T-cell (primary cell): ENCODE measurements at regions not wholly inside any gene's neighbourhood (a gene's known extent, or its start where the extent isn't known, plus 50 kb on each side); places are given as distances from the start of the nearest gene placed in this dataset.

Experiments used
- ATAC-seq, 4 experiments: fragments of 200-7000 bp in 3 of 4; fragments of 150-1000 bp in 1 of 4; cut with Tn5 transposase; replicated peaks in 1 of 4; 1 replicate in 3 of 4; 2 replicates in 1 of 4; pipeline ENCODE4 v1.10.0; 2021; ENCODE audit warnings: moderate library complexity in 3 of 4, mild to moderate bottlenecking in 2 of 4, moderate number of reproducible peaks in 1 of 4
- CTCF ChIA-PET, 2 donors: fragments of 300-600 bp; sonication (Branson Sonifier 250); formaldehyde crosslinking; loops; one replicate each; lab custom pipeline; 2022; ENCODE audit warnings: antibody characterized with exemption in 2 of 2; lab: Charles Lee
- POLR2A ChIA-PET, 2 donors: fragments of 300-600 bp; sonication (Branson Sonifier 250); formaldehyde crosslinking; loops; one replicate each; lab custom pipeline; 2022; ENCODE audit warnings: antibody characterized with exemption in 2 of 2; lab: Charles Lee
- DNase-seq, 35 experiments: peaks; one replicate each; pipeline versions ENCODE4 v3.0.0 to v3.0.0-alpha.2; 2013 to 2023
- H3K27ac ChIP-seq: one replicate; pipeline ENCODE4 v1.5.1; 2013; ENCODE audit warnings: low read length
- H3K27me3 ChIP-seq, 2 experiments: replicated peaks in 1 of 2; 1 replicate in 1 of 2; 2 replicates in 1 of 2; pipeline versions ENCODE4 v1.6.1 to v1.7.0; 2013; ENCODE audit warnings: low read length in 1 of 2, mixed read lengths in 1 of 2; ENCODE audit not compliant: control insufficient read depth in 2 of 2, insufficient read depth in 2 of 2; ENCODE audit errors: extremely low read depth in 1 of 2
- H3K36me3 ChIP-seq, 2 donors: 1 replicate in 1 of 2; 2 replicates in 1 of 2; pipeline versions ENCODE4 v1.6.1 to v1.7.0; 2013; ENCODE audit warnings: low read length in 1 of 2; ENCODE audit not compliant: control insufficient read depth in 2 of 2, insufficient read depth in 1 of 2; ENCODE audit errors: extremely low read depth in 1 of 2
- H3K4me1 ChIP-seq, 2 experiments: 1 replicate in 1 of 2; 2 replicates in 1 of 2; pipeline versions ENCODE4 v1.6.1 to v1.7.0; 2013; ENCODE audit warnings: low read length in 2 of 2, mixed read lengths in 1 of 2; ENCODE audit not compliant: insufficient read depth in 2 of 2, control insufficient read depth in 1 of 2; ENCODE audit errors: extremely low read depth in 1 of 2
- H3K4me3 ChIP-seq, 2 donors: 1 replicate in 1 of 2; 2 replicates in 1 of 2; pipeline versions ENCODE4 v1.5.1 to v1.7.0; 2013; ENCODE audit warnings: mild to moderate bottlenecking in 2 of 2, low read length in 1 of 2, moderate library complexity in 1 of 2; ENCODE audit not compliant: control insufficient read depth in 1 of 2; ENCODE audit errors: extremely low read depth in 1 of 2
- H3K9me3 ChIP-seq: 2 replicates; pipeline ENCODE4 v1.7.0; 2013
- H3K27ac Mint-ChIP-seq, 2 donors: one replicate each; pipeline ENCODE4 v1.8.0; 2020 to 2021; ENCODE audit warnings: mild to moderate bottlenecking in 2 of 2, mixed read lengths in 2 of 2
- H3K27me3 Mint-ChIP-seq, 2 donors: one replicate each; pipeline ENCODE4 v1.8.0; 2021 to 2022; ENCODE audit warnings: mixed read lengths in 2 of 2
- H3K36me3 Mint-ChIP-seq: one replicate; pipeline ENCODE4 v1.8.0; 2021; ENCODE audit warnings: mixed read lengths
- H3K4me1 Mint-ChIP-seq, 3 donors: one replicate each; pipeline ENCODE4 v1.8.0; 2020 to 2022; ENCODE audit warnings: mixed read lengths in 3 of 3, mild to moderate bottlenecking in 1 of 3
- H3K4me3 Mint-ChIP-seq, 3 donors: one replicate each; pipeline ENCODE4 v1.8.0; 2020 to 2022; ENCODE audit warnings: mild to moderate bottlenecking in 3 of 3, mixed read lengths in 3 of 3, moderate library complexity in 3 of 3
- H3K9me3 Mint-ChIP-seq, 3 donors: one replicate each; pipeline ENCODE4 v1.8.0; 2020 to 2022; ENCODE audit warnings: mixed read lengths in 3 of 3
- WGBS: methylation state at CpG from one replicate; pipeline ENCODE4 v1.1.5; 2013; ENCODE audit warnings: missing lambda C conversion rate; ENCODE audit not compliant: insufficient coverage; 5-methylcytosine and 5-hydroxymethylcytosine counted together

GRCh38 chr20:22791396-22791795, 207.0 kb upstream of the FOXA2 start:
- no peak overlapping the region for H3K27ac ChIP-seq
- Mint-ChIP-seq H3K4me3 (no peak overlapping the region), H3K36me3 (no peaks in the 10 kb centered on the region), H3K27me3 (peaks cover 0 to 9% of the 10 kb centered on the region in 2 donors), H3K4me1 (no peaks in the 10 kb centered on the region), H3K27ac (no peak overlapping the region), H3K9me3 (peaks cover under 1 to 12% (median 7%) of the 10 kb centered on the region in 3 donors)
- H3K36me3 ChIP-seq: no peaks in the 10 kb centered on the region
- no peak for DNase-seq
- ATAC-seq: no peak
- no peaks in the 10 kb centered on the region for H3K4me1 ChIP-seq
- 85% methylated on average over 3 of the region's 3 CpGs for WGBS
- no peak overlapping the region for H3K4me3 ChIP-seq
- no peaks in the 10 kb centered on the region for H3K9me3 ChIP-seq
- POLR2A ChIA-PET: no interaction called here
- peaks cover 0 to 2% of the 10 kb centered on the region in 2 experiments for H3K27me3 ChIP-seq
- CTCF ChIA-PET: no interaction called here

DNA sequence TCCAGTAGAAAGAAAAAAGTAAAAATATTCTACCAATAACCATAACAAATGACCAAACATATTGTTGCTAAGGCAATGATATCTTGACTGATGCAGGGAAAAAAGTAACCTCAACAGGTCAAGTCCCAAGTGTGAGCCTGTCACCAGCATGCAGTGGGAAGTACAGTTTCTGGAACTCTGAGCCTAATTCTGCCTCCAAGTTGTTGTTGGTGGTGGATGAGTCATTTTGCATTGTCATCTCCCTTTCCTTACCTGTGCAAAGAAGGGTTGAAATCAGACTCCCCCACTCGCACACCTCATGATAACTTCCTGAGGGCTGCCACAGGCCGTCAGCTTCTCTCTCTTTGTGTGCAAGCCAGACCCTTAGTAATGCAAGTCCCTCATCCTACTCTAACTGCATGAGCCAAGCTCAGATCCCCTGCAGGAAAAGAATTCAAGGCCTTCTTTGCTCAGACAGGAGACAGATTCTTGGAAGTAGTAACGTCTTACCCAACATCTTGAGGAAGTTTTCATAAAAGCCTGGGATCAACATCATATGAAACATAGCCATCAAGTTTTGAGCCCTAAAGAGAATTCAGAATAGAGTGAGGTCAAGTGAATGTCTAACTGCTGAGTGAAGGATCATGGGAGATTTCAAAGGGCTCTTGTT, 207.6 kb upstream of the FOXA2 start:
- no peak overlapping the region for H3K27ac ChIP-seq
- CTCF ChIA-PET: no interaction called here
- H3K4me1 ChIP-seq: no peaks in the 10 kb centered on the region
- POLR2A ChIA-PET: no interaction called here
- H3K9me3 ChIP-seq: no peaks in the 10 kb centered on the region
- no peaks in the 10 kb centered on the region for H3K36me3 ChIP-seq
- no peaks in the 10 kb centered on the region for H3K36me3 Mint-ChIP-seq
- peaks cover 1 to 12% (median 4%) of the 10 kb centered on the region in 3 donors for H3K9me3 Mint-ChIP-seq
- H3K27me3 Mint-ChIP-seq: peaks cover 0 to 6% of the 10 kb centered on the region in 2 donors
- ATAC-seq (no peak), DNase-seq (no peak)
- 33% methylated on average over 1 of the region's 3 CpGs for WGBS
- H3K4me3 ChIP-seq: no peak overlapping the region
- H3K27ac Mint-ChIP-seq: no peak overlapping the region
- H3K4me3 Mint-ChIP-seq: no peak overlapping the region
- H3K27me3 ChIP-seq: no peaks in the 10 kb centered on the region
- no peaks in the 10 kb centered on the region for H3K4me1 Mint-ChIP-seq

DNA sequence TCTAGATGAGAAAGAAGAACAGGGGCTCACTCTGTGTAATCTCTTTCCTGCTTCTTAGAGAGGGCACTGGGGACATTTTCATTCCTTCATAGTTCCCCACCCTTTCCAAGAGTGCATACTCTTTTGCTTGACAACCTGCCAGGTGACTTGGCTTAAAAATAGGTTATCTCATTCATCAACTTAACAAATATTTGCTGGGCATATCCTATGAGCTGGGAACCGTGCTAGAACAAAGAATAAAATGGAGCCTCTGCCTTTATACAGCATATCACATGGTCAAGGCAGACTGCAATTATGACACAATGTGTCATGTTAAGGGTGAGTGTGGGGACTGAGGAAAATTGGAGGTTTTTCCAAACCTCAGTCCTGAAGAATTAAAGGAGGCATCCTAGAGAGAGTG, 209.8 kb upstream of the FOXA2 start:
- H3K27ac Mint-ChIP-seq: no peak overlapping the region
- Histone ChIP-seq H3K9me3 (no peaks in the 10 kb centered on the region), H3K36me3 (no peaks in the 10 kb centered on the region), H3K4me1 (no peaks in the 10 kb centered on the region), H3K27me3 (no peaks in the 10 kb centered on the region), H3K4me3 (no peak overlapping the region), H3K27ac (no peak overlapping the region)
- H3K9me3 Mint-ChIP-seq: peaks cover 1 to 12% (median 8%) of the 10 kb centered on the region in 3 donors
- ChIA-PET POLR2A (no interaction called here), CTCF (no interaction called here)
- H3K4me3 Mint-ChIP-seq: no peak overlapping the region
- ATAC-seq (no peak), DNase-seq (no peak)
- H3K4me1 Mint-ChIP-seq: no peaks in the 10 kb centered on the region
- no peaks in the 10 kb centered on the region for H3K36me3 Mint-ChIP-seq
- H3K27me3 Mint-ChIP-seq: peaks cover 0 to 6% of the 10 kb centered on the region in 2 donors
- WGBS: no CpG with 5 or more reads among the region's 1 CpG

DNA sequence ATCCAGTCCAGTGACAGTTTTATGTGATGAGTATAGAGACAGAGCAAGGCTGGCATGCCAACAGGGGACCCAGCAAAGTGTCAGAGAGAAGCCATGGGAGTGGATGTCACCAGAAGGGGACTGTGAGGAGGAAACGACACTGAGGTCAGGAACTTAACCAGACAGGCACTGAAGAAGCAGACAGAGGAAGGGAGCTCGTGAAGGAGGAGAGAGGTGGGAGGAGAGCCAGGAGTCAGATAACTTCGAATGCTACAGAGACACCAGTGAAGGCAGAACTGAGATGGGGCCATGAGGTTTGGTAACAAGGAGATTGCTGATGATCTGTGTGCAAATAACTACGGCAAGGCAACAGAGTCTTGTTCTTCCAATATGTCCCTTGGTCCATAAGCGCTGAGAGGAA, 211.1 kb upstream of the FOXA2 start:
- peaks cover 1 to 12% (median 8%) of the 10 kb centered on the region in 3 donors for H3K9me3 Mint-ChIP-seq
- H3K4me3 Mint-ChIP-seq: no peak overlapping the region
- no peaks in the 10 kb centered on the region for H3K27me3 ChIP-seq
- DNase-seq (no peak), ATAC-seq (no peak)
- no peaks in the 10 kb centered on the region for H3K4me1 ChIP-seq
- ChIA-PET POLR2A (no interaction called here), CTCF (no interaction called here)
- 56% methylated on average over 5 of the region's 5 CpGs for WGBS
- no peaks in the 10 kb centered on the region for H3K36me3 ChIP-seq
- H3K27ac Mint-ChIP-seq: no peak overlapping the region
- no peak overlapping the region for H3K27ac ChIP-seq
- H3K36me3 Mint-ChIP-seq: no peaks in the 10 kb centered on the region
- H3K4me1 Mint-ChIP-seq: no peaks in the 10 kb centered on the region
- peaks cover 0 to 3% of the 10 kb centered on the region in 2 donors for H3K27me3 Mint-ChIP-seq
- no peaks in the 10 kb centered on the region for H3K9me3 ChIP-seq
- no peak overlapping the region for H3K4me3 ChIP-seq

DNA sequence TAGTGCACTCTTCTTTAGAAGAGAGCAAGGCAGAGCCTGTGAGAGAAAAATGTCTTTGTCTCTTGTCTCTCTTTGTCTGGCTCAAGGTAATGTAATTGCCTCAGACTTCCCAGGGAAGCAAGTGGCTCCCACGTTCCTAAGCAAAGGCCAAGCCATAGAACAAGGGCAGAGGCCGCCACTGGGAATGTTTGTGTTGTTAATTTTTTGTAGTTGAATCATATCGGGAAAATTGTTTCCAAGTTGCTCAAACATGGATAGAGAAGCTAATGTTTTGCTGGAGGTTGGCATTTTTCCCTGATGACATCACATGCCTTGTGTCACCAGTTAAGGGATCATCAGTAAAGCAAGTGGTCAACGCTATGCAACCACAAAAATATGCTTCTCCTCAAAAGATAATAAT, 211.5 kb upstream of the FOXA2 start:
- Mint-ChIP-seq H3K36me3 (no peaks in the 10 kb centered on the region), H3K4me3 (no peak overlapping the region), H3K4me1 (no peaks in the 10 kb centered on the region), H3K9me3 (peaks cover 1 to 12% (median 8%) of the 10 kb centered on the region in 3 donors), H3K27ac (no peak overlapping the region), H3K27me3 (peaks cover 0 to 3% of the 10 kb centered on the region in 2 donors)
- no peaks in the 10 kb centered on the region for H3K4me1 ChIP-seq
- no peak for ATAC-seq
- H3K4me3 ChIP-seq: no peak overlapping the region
- DNase-seq: no peak
- H3K27ac ChIP-seq: no peak overlapping the region
- no peaks in the 10 kb centered on the region for H3K9me3 ChIP-seq
- H3K27me3 ChIP-seq: no peaks in the 10 kb centered on the region
- ChIA-PET CTCF (no interaction called here), POLR2A (no interaction called here)
- WGBS: 57% methylated on average over 1 of the region's 4 CpGs
- no peaks in the 10 kb centered on the region for H3K36me3 ChIP-seq

- ChIA-PET POLR2A (no interaction called here), CTCF (no interaction called here)
- Histone ChIP-seq H3K9me3 (no peaks in the 10 kb centered on the region), H3K27me3 (no peaks in the 10 kb centered on the region), H3K36me3 (no peaks in the 10 kb centered on the region), H3K4me3 (no peak overlapping the region), H3K4me1 (no peaks in the 10 kb centered on the region), H3K27ac (no peak overlapping the region)
- H3K4me3 Mint-ChIP-seq: no peak overlapping the region
- H3K9me3 Mint-ChIP-seq: peaks cover 1 to 9% (median 8%) of the 10 kb centered on the region in 3 donors
- DNase-seq: no peak
- no peaks in the 10 kb centered on the region for H3K4me1 Mint-ChIP-seq
- H3K27me3 Mint-ChIP-seq: peaks cover 0 to 3% of the 10 kb centered on the region in 2 donors
- H3K36me3 Mint-ChIP-seq: no peaks in the 10 kb centered on the region
- H3K27ac Mint-ChIP-seq: no peak overlapping the region
- no peak for ATAC-seq
- WGBS: no CpG with 5 or more reads among the region's 5 CpGs
Observed at GRCh38 chr20:22796469-22797077, 212.2 kb upstream of the FOXA2 start.
